GM23338 (cell line): ENCODE measurements at regions not wholly inside any gene's neighbourhood (a gene's known extent, or its start where the extent isn't known, plus 50 kb on each side); places are given as distances from the start of the nearest gene placed in this dataset.

Source experiments
- ATAC-seq: fragments of 200-7000 bp; cut with Tn5 transposase; 3 replicates; pipeline ENCODE4 v1.9.1; 2020
- DNase-seq: peaks from one replicate; pipeline ENCODE4 v3.0.0-alpha.2; 2015; ENCODE audit warnings: low spot score
- H2AFZ ChIP-seq: fragments of 200-600 bp; sonication (generic); 2 replicates; pipeline ENCODE4 v1.8.0; 2016; ENCODE audit warnings: antibody characterized with exemption, mild to moderate bottlenecking, moderate library complexity
- H3F3A ChIP-seq: fragments of 200-600 bp; sonication (generic); replicated peaks from 2 replicates; pipeline ENCODE4 v1.8.0; 2017; ENCODE audit warnings: antibody characterized with exemption, mixed run types, low read depth
- H3K27ac ChIP-seq: fragments of 200-600 bp; sonication (generic); 2 replicates; pipeline ENCODE4 v1.6.1; 2016; ENCODE audit warnings: low read depth
- H3K27me3 ChIP-seq: fragments of 200-600 bp; sonication (generic); 2 replicates; pipeline ENCODE4 v1.8.0; 2016; ENCODE audit warnings: mild to moderate bottlenecking, mixed run types, moderate library complexity; ENCODE audit not compliant: insufficient read depth
- H3K36me3 ChIP-seq: fragments of 200-600 bp; sonication (generic); 2 replicates; pipeline ENCODE4 v1.8.0; 2016; ENCODE audit warnings: mild to moderate bottlenecking; ENCODE audit not compliant: insufficient read depth
- H3K4me1 ChIP-seq: fragments of 200-600 bp; sonication (generic); 2 replicates; pipeline ENCODE4 v1.8.0; 2016; ENCODE audit warnings: mild to moderate bottlenecking, moderate library complexity; ENCODE audit not compliant: insufficient read depth
- H3K4me2 ChIP-seq: fragments of 200-600 bp; sonication (generic); 2 replicates; pipeline ENCODE4 v1.7.1; 2017; ENCODE audit warnings: mixed run types
- H3K4me3 ChIP-seq: fragments of 200-600 bp; sonication (generic); 2 replicates; pipeline ENCODE4 v1.6.1; 2016; ENCODE audit warnings: mixed run types
- H3K79me2 ChIP-seq: fragments of 200-600 bp; sonication (generic); replicated peaks from 2 replicates; pipeline ENCODE4 v1.8.0; 2017; ENCODE audit warnings: mild to moderate bottlenecking; ENCODE audit not compliant: insufficient read depth
- H3K9me2 ChIP-seq: fragments of 200-600 bp; sonication (generic); 2 replicates; pipeline ENCODE4 v1.8.0; 2017; ENCODE audit not compliant: insufficient read depth
- H4K20me1 ChIP-seq: fragments of 200-600 bp; sonication (generic); replicated peaks from 2 replicates; pipeline ENCODE4 v1.8.0; 2017; ENCODE audit warnings: mild to moderate bottlenecking; ENCODE audit not compliant: insufficient read depth
- H3K27ac Mint-ChIP-seq: 2 replicates; pipeline ENCODE4 v1.8.0; 2020; ENCODE audit warnings: inconsistent platforms, mild to moderate bottlenecking, moderate library complexity, mixed read lengths
- H3K27me3 Mint-ChIP-seq: 3 replicates; pipeline ENCODE4 v1.8.0; 2022; ENCODE audit warnings: low read depth, mild to moderate bottlenecking, moderate library complexity, mixed read lengths, inconsistent platforms; ENCODE audit not compliant: insufficient read depth, poor library complexity
- H3K36me3 Mint-ChIP-seq: 3 replicates; pipeline ENCODE4 v1.8.0; 2021; ENCODE audit warnings: low read depth, mild to moderate bottlenecking, inconsistent platforms, moderate library complexity, mixed read lengths
- H3K4me1 Mint-ChIP-seq: 3 replicates; pipeline ENCODE4 v1.8.0; 2020; ENCODE audit warnings: mild to moderate bottlenecking, inconsistent platforms, mixed read lengths
- H3K4me3 Mint-ChIP-seq: 3 replicates; pipeline ENCODE4 v1.8.0; 2021; ENCODE audit warnings: moderate library complexity, mild to moderate bottlenecking, inconsistent platforms, mixed read lengths
- H3K9me3 Mint-ChIP-seq: 3 replicates; pipeline ENCODE4 v1.8.0; 2020; ENCODE audit warnings: moderate library complexity, mild to moderate bottlenecking, inconsistent platforms, mixed read lengths
- CREB1 ChIP-seq: fragments of 250-450 bp; sonication (Bioruptor Pico); IDR thresholded peaks from 2 replicates; pipeline ENCODE4 v1.5.0; 2020; ENCODE audit warnings: low read depth, mild to moderate bottlenecking, moderate library complexity
- EZH2 ChIP-seq: fragments of 200-600 bp; sonication (generic); IDR thresholded peaks from one replicate; pipeline ENCODE4 v1.8.0; 2017; ENCODE audit warnings: antibody characterized with exemption, mild to moderate bottlenecking, low read depth; ENCODE audit not compliant: unreplicated experiment
- EZH2phosphoT487 ChIP-seq: fragments of 200-600 bp; sonication (generic); IDR thresholded peaks from one replicate; pipeline ENCODE4 v1.8.1; 2018; ENCODE audit warnings: antibody characterized with exemption; ENCODE audit not compliant: unreplicated experiment
- JUNB ChIP-seq: IDR thresholded peaks from one replicate; pipeline ENCODE4 v1.6.1; 2016; ENCODE audit warnings: antibody characterized with exemption; ENCODE audit not compliant: unreplicated experiment
- NANOG ChIP-seq: IDR thresholded peaks from 2 replicates; pipeline ENCODE4 v1.6.1; 2016; ENCODE audit warnings: antibody characterized with exemption, borderline replicate concordance
- POLR2AphosphoS5 ChIP-seq: IDR thresholded peaks from 2 replicates; pipeline ENCODE4 v1.6.1; 2016; ENCODE audit warnings: antibody characterized with exemption, low read depth
- STAT1 ChIP-seq: IDR thresholded peaks from one replicate; pipeline ENCODE4 v1.6.1; 2016; ENCODE audit warnings: antibody characterized with exemption; ENCODE audit not compliant: unreplicated experiment
- ZNF114 ChIP-seq: fragments of 250-450 bp; sonication (Bioruptor Pico); IDR thresholded peaks from 2 replicates; pipeline ENCODE4 v1.5.0; 2020; ENCODE audit warnings: mild to moderate bottlenecking, moderate library complexity
- ZNF331 ChIP-seq: fragments of 250-450 bp; sonication (Bioruptor Pico); IDR thresholded peaks from 2 replicates; pipeline ENCODE4 v1.5.0; 2020; ENCODE audit warnings: low read depth, mild to moderate bottlenecking, moderate library complexity
- TF ChIP-seq, protein P1 (sequence below): IDR thresholded peaks from 2 replicates; pipeline ENCODE4 v1.6.1; 2016; ENCODE audit warnings: antibody characterized with exemption
- TF ChIP-seq, protein P2 (sequence below), 2 experiments: fragments of 200-600 bp in 1 of 2; sonication (generic) in 1 of 2; conservative IDR thresholded peaks; 2 replicates each; pipeline versions ENCODE4 v1.5.1 to v1.6.1; 2016 to 2017; ENCODE audit warnings: antibody characterized with exemption in 2 of 2, low read depth in 2 of 2, mild to moderate bottlenecking in 2 of 2, moderate library complexity in 1 of 2
- TF ChIP-seq, protein P3 (sequence below): IDR thresholded peaks from one replicate; pipeline ENCODE4 v1.6.1; 2018; ENCODE audit warnings: antibody characterized with exemption; ENCODE audit not compliant: unreplicated experiment
- TF ChIP-seq, protein P4 (sequence below): fragments of 250-450 bp; sonication (Bioruptor Pico); IDR thresholded peaks from 2 replicates; pipeline ENCODE4 v1.5.0; 2020; ENCODE audit warnings: mild to moderate bottlenecking, moderate library complexity

DNA sequence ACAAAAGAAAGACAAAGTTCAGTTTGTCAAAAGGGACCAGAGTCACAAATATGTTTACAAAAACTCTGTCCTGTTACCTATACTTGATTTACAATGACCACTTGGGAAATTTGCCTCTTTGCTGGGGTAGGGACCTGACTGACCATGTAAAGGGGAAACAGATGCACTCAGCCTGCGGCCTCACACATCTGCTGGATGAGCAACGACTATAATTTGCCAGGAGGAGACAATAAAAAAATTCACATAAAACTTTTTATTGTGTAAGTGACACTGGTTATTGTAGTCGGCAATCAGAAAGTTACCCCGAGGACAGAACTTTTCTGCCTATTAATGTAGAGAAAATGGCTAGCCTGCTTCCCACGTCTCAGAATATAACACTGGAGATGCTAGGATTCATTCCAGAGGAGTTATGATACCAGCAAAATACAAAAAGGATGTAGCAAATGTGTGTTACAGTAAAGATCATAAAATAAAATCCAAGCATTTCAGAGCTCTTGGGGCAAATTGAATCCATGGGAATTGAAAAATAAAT lies 415.4 kb upstream of the SPTLC3 start:
- H3K27me3 Mint-ChIP-seq: peaks cover 3% of the 10 kb centered on the region
- no peak for DNase-seq
- Histone ChIP-seq H3K4me3 (no peak overlapping the region), H3K36me3 (no peaks in the 10 kb centered on the region), H3K4me1 (peaks cover 29% of the 10 kb centered on the region; the same call in 1 of the 2 replicates), H2AFZ (no peak overlapping the region), H3K9me2 (no peaks in the 10 kb centered on the region), H3F3A (no peaks in the 10 kb centered on the region), H3K27ac (no peak overlapping the region), H3K4me2 (no peak overlapping the region), H3K79me2 (no peaks in the 10 kb centered on the region), H4K20me1 (no peaks in the 10 kb centered on the region), H3K27me3 (no peaks in the 10 kb centered on the region)
- H3K27ac Mint-ChIP-seq: no peak overlapping the region
- TF ChIP-seq, protein P1, sequence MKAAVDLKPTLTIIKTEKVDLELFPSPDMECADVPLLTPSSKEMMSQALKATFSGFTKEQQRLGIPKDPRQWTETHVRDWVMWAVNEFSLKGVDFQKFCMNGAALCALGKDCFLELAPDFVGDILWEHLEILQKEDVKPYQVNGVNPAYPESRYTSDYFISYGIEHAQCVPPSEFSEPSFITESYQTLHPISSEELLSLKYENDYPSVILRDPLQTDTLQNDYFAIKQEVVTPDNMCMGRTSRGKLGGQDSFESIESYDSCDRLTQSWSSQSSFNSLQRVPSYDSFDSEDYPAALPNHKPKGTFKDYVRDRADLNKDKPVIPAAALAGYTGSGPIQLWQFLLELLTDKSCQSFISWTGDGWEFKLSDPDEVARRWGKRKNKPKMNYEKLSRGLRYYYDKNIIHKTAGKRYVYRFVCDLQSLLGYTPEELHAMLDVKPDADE: no peak
- no peak for TF ChIP-seq STAT1
- TF ChIP-seq, protein P2, sequence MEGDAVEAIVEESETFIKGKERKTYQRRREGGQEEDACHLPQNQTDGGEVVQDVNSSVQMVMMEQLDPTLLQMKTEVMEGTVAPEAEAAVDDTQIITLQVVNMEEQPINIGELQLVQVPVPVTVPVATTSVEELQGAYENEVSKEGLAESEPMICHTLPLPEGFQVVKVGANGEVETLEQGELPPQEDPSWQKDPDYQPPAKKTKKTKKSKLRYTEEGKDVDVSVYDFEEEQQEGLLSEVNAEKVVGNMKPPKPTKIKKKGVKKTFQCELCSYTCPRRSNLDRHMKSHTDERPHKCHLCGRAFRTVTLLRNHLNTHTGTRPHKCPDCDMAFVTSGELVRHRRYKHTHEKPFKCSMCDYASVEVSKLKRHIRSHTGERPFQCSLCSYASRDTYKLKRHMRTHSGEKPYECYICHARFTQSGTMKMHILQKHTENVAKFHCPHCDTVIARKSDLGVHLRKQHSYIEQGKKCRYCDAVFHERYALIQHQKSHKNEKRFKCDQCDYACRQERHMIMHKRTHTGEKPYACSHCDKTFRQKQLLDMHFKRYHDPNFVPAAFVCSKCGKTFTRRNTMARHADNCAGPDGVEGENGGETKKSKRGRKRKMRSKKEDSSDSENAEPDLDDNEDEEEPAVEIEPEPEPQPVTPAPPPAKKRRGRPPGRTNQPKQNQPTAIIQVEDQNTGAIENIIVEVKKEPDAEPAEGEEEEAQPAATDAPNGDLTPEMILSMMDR (conservative IDR thresholded peaks at IDR 0.05; ENCODE audit: low read depth in 2 of 2): no peak
- TF ChIP-seq NANOG: no peak
- TF ChIP-seq, protein P3, sequence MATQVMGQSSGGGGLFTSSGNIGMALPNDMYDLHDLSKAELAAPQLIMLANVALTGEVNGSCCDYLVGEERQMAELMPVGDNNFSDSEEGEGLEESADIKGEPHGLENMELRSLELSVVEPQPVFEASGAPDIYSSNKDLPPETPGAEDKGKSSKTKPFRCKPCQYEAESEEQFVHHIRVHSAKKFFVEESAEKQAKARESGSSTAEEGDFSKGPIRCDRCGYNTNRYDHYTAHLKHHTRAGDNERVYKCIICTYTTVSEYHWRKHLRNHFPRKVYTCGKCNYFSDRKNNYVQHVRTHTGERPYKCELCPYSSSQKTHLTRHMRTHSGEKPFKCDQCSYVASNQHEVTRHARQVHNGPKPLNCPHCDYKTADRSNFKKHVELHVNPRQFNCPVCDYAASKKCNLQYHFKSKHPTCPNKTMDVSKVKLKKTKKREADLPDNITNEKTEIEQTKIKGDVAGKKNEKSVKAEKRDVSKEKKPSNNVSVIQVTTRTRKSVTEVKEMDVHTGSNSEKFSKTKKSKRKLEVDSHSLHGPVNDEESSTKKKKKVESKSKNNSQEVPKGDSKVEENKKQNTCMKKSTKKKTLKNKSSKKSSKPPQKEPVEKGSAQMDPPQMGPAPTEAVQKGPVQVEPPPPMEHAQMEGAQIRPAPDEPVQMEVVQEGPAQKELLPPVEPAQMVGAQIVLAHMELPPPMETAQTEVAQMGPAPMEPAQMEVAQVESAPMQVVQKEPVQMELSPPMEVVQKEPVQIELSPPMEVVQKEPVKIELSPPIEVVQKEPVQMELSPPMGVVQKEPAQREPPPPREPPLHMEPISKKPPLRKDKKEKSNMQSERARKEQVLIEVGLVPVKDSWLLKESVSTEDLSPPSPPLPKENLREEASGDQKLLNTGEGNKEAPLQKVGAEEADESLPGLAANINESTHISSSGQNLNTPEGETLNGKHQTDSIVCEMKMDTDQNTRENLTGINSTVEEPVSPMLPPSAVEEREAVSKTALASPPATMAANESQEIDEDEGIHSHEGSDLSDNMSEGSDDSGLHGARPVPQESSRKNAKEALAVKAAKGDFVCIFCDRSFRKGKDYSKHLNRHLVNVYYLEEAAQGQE: no peak
- TF ChIP-seq, protein P4, sequence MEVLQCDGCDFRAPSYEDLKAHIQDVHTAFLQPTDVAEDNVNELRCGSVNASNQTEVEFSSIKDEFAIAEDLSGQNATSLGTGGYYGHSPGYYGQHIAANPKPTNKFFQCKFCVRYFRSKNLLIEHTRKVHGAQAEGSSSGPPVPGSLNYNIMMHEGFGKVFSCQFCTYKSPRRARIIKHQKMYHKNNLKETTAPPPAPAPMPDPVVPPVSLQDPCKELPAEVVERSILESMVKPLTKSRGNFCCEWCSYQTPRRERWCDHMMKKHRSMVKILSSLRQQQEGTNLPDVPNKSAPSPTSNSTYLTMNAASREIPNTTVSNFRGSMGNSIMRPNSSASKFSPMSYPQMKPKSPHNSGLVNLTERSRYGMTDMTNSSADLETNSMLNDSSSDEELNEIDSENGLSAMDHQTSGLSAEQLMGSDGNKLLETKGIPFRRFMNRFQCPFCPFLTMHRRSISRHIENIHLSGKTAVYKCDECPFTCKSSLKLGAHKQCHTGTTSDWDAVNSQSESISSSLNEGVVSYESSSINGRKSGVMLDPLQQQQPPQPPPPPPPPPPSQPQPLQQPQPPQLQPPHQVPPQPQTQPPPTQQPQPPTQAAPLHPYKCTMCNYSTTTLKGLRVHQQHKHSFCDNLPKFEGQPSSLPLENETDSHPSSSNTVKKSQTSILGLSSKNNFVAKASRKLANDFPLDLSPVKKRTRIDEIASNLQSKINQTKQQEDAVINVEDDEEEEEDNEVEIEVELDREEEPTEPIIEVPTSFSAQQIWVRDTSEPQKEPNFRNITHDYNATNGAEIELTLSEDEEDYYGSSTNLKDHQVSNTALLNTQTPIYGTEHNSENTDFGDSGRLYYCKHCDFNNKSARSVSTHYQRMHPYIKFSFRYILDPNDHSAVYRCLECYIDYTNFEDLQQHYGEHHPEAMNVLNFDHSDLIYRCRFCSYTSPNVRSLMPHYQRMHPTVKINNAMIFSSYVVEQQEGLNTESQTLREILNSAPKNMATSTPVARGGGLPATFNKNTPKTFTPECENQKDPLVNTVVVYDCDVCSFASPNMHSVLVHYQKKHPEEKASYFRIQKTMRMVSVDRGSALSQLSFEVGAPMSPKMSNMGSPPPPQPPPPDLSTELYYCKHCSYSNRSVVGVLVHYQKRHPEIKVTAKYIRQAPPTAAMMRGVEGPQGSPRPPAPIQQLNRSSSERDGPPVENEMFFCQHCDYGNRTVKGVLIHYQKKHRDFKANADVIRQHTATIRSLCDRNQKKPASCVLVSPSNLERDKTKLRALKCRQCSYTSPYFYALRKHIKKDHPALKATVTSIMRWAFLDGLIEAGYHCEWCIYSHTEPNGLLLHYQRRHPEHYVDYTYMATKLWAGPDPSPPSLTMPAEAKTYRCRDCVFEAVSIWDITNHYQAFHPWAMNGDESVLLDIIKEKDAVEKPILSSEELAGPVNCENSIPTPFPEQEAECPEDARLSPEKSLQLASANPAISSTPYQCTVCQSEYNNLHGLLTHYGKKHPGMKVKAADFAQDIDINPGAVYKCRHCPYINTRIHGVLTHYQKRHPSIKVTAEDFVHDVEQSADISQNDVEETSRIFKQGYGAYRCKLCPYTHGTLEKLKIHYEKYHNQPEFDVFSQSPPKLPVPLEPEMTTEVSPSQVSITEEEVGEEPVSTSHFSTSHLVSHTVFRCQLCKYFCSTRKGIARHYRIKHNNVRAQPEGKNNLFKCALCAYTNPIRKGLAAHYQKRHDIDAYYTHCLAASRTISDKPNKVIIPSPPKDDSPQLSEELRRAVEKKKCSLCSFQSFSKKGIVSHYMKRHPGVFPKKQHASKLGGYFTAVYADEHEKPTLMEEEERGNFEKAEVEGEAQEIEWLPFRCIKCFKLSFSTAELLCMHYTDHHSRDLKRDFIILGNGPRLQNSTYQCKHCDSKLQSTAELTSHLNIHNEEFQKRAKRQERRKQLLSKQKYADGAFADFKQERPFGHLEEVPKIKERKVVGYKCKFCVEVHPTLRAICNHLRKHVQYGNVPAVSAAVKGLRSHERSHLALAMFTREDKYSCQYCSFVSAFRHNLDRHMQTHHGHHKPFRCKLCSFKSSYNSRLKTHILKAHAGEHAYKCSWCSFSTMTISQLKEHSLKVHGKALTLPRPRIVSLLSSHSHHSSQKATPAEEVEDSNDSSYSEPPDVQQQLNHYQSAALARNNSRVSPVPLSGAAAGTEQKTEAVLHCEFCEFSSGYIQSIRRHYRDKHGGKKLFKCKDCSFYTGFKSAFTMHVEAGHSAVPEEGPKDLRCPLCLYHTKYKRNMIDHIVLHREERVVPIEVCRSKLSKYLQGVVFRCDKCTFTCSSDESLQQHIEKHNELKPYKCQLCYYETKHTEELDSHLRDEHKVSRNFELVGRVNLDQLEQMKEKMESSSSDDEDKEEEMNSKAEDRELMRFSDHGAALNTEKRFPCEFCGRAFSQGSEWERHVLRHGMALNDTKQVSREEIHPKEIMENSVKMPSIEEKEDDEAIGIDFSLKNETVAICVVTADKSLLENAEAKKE: no peak
- TF ChIP-seq ZNF114: no peak
- no peak for TF ChIP-seq JUNB
- TF ChIP-seq EZH2: no peak
- TF ChIP-seq CREB1 (CRISPR knock-in tag): no peak
- TF ChIP-seq ZNF331 (CRISPR knock-in tag): no peak
- no peak for TF ChIP-seq EZH2phosphoT487
- TF ChIP-seq POLR2AphosphoS5: no peak
- no peak for ATAC-seq
- H3K4me1 Mint-ChIP-seq: peaks cover 41% of the 10 kb centered on the region
- no peaks in the 10 kb centered on the region for H3K9me3 Mint-ChIP-seq
- no peak overlapping the region for H3K4me3 Mint-ChIP-seq
- H3K36me3 Mint-ChIP-seq: no peaks in the 10 kb centered on the region; the same call in 2 of the 3 replicates
